Breast epithelium (tissue), 3 donors: ENCODE measurements at regions not wholly inside any gene's neighbourhood (a gene's known extent, or its start where the extent isn't known, plus 50 kb on each side); places are given as distances from the start of the nearest gene placed in this dataset.

ENCODE experiments used
- POLR2A ChIP-seq: fragments of 450-650 bp; IDR thresholded peaks from one replicate; pipeline ENCODE4 v1.6.1; 2016; ENCODE audit warnings: antibody characterized with exemption, mild to moderate bottlenecking, moderate library complexity
- TF ChIP-seq, protein P1 (sequence below), 3 donors: fragments of 450-650 bp; IDR thresholded peaks; one replicate each; pipeline ENCODE4 v1.5.1; 2016 to 2017; ENCODE audit warnings: antibody characterized with exemption in 3 of 3, mild to moderate bottlenecking in 3 of 3, moderate library complexity in 3 of 3

DNA sequence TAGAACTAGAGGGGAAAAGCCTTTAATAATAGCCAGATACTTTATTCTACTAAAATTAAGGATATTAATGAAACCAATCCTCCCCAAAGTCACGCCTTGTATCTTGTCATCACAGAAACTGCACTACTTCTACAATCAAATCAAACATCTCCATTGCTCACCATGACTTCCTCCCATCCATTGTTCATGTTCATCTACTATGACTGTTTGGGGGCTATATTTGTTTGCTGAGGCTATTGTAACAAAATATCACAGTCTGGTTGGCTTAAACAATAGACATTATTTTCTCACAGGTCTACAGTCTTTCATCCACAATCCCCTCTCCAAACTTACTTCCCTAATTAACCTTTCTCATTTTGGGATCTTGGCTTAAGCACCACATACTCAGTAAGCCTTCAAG, 193.6 kb upstream of the FSCB start:
- TF ChIP-seq, protein P1, sequence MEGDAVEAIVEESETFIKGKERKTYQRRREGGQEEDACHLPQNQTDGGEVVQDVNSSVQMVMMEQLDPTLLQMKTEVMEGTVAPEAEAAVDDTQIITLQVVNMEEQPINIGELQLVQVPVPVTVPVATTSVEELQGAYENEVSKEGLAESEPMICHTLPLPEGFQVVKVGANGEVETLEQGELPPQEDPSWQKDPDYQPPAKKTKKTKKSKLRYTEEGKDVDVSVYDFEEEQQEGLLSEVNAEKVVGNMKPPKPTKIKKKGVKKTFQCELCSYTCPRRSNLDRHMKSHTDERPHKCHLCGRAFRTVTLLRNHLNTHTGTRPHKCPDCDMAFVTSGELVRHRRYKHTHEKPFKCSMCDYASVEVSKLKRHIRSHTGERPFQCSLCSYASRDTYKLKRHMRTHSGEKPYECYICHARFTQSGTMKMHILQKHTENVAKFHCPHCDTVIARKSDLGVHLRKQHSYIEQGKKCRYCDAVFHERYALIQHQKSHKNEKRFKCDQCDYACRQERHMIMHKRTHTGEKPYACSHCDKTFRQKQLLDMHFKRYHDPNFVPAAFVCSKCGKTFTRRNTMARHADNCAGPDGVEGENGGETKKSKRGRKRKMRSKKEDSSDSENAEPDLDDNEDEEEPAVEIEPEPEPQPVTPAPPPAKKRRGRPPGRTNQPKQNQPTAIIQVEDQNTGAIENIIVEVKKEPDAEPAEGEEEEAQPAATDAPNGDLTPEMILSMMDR (IDR thresholded peaks at IDR 0.05): no peak
- TF ChIP-seq POLR2A: no peak
